ENCODE measurements at regions not wholly inside any gene's neighbourhood (a gene's known extent, or its start where the extent isn't known, plus 50 kb on each side); places are given as distances from the start of the nearest gene placed in this dataset.
"Not testable (repeated sequence)": the region's sequence is repeated elsewhere in the genome, so short reads cannot be mapped to it uniquely, and the experiment has no call there.

GRCh38 chr2:223328578-223328977 lies 273.6 kb downstream of the SCG2 start:
- Histone ChIP-seq H3K4me1 (ENCODE audit: control insufficient read depth in 1 of 2, low read depth in 2 of 2) (peaks cover 0 to 13% of the 10 kb centered on the region in 2 donors), H3K27ac (no peak overlapping the region), H3K9me3 (no peaks in the 10 kb centered on the region), H3K36me3 (no peaks in the 10 kb centered on the region), H3K4me3 (no peak overlapping the region), H3K27me3 (replicated peaks; ENCODE audit: insufficient read depth) (no peaks in the 10 kb centered on the region)
- DNase-seq (ENCODE audit: low spot score) (no peak), ATAC-seq (ENCODE audit: insufficient number of reproducible peaks, low FRiP score, low read depth) (no peak)
- TF ChIP-seq, protein P1, sequence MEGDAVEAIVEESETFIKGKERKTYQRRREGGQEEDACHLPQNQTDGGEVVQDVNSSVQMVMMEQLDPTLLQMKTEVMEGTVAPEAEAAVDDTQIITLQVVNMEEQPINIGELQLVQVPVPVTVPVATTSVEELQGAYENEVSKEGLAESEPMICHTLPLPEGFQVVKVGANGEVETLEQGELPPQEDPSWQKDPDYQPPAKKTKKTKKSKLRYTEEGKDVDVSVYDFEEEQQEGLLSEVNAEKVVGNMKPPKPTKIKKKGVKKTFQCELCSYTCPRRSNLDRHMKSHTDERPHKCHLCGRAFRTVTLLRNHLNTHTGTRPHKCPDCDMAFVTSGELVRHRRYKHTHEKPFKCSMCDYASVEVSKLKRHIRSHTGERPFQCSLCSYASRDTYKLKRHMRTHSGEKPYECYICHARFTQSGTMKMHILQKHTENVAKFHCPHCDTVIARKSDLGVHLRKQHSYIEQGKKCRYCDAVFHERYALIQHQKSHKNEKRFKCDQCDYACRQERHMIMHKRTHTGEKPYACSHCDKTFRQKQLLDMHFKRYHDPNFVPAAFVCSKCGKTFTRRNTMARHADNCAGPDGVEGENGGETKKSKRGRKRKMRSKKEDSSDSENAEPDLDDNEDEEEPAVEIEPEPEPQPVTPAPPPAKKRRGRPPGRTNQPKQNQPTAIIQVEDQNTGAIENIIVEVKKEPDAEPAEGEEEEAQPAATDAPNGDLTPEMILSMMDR (IDR thresholded peaks at IDR 0.05): no peak

- DNase-seq (ENCODE audit: low spot score); H3K27ac ChIP-seq; ATAC-seq (ENCODE audit: insufficient number of reproducible peaks, low FRiP score, low read depth): not testable (repeated sequence)
These were observed 271.4 kb downstream of the SCG2 start for GRCh38 chr2:223330747-223331146.

GRCh38 chr2:223338016-223338415 lies 264.1 kb downstream of the SCG2 start:
- Histone ChIP-seq H3K27ac (no peak overlapping the region), H3K36me3 (no peaks in the 10 kb centered on the region), H3K9me3 (no peaks in the 10 kb centered on the region), H3K27me3 (replicated peaks; ENCODE audit: insufficient read depth) (no peaks in the 10 kb centered on the region), H3K4me3 (no peak overlapping the region), H3K4me1 (ENCODE audit: control insufficient read depth in 1 of 2, low read depth in 2 of 2) (no peaks in the 10 kb centered on the region)
- TF ChIP-seq, protein P1 (IDR thresholded peaks at IDR 0.05): no peak
- DNase-seq (ENCODE audit: low spot score) (no peak), ATAC-seq (ENCODE audit: insufficient number of reproducible peaks, low FRiP score, low read depth) (no peak)

More at GRCh38 chr2:223330747-223331146, 271.4 kb downstream of the SCG2 start:
- H3K4me3 ChIP-seq; H3K9me3 ChIP-seq; H3K4me1 ChIP-seq (ENCODE audit: control insufficient read depth in 1 of 2, low read depth in 2 of 2); H3K36me3 ChIP-seq; H3K27me3 ChIP-seq (replicated peaks; ENCODE audit: insufficient read depth): not testable (repeated sequence)

DNA sequence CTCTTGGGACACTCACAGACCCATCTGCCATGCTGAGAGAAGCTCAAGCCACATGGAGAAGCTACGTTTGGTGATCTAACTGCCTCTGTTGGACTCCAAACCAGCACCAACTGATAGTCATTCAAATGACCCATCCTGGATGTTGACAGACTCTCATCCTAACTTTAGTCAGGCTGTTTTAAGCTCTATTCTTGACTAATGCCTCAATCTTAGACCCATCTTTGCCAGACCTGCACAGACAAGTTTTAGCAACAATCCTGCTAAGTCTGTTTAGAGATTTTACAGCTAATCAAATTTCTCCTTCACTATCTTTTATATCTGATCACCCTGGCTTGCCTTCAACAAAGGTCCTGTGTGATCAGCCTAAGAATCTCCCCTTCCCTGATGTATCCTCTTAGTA lies 245.1 kb downstream of the SCG2 start:
- Histone ChIP-seq H3K4me1 (ENCODE audit: control insufficient read depth in 1 of 2, low read depth in 2 of 2) (no peaks in the 10 kb centered on the region), H3K36me3 (no peaks in the 10 kb centered on the region), H3K27me3 (replicated peaks; ENCODE audit: insufficient read depth) (no peaks in the 10 kb centered on the region), H3K27ac (no peak overlapping the region), H3K9me3 (peaks cover 6% of the 10 kb centered on the region), H3K4me3 (no peak overlapping the region)
- TF ChIP-seq, protein P1 (IDR thresholded peaks at IDR 0.05): no peak
- ATAC-seq (ENCODE audit: insufficient number of reproducible peaks, low FRiP score, low read depth) (no peak), DNase-seq (ENCODE audit: low spot score) (no peak)

GRCh38 chr2:223363085-223363484 lies 239.1 kb downstream of the SCG2 start:
- no peaks in the 10 kb centered on the region for H3K27me3 ChIP-seq (replicated peaks; ENCODE audit: insufficient read depth)
- H3K27ac ChIP-seq: no peak overlapping the region
- H3K4me1 ChIP-seq (ENCODE audit: control insufficient read depth in 1 of 2, low read depth in 2 of 2): no peaks in the 10 kb centered on the region
- DNase-seq (ENCODE audit: low spot score): no peak
- no peak for ATAC-seq (ENCODE audit: insufficient number of reproducible peaks, low FRiP score, low read depth)
- TF ChIP-seq, protein P1 (IDR thresholded peaks at IDR 0.05): no peak
- H3K9me3 ChIP-seq: no peaks in the 10 kb centered on the region
- H3K4me3 ChIP-seq: no peak overlapping the region
- no peaks in the 10 kb centered on the region for H3K36me3 ChIP-seq

DNA sequence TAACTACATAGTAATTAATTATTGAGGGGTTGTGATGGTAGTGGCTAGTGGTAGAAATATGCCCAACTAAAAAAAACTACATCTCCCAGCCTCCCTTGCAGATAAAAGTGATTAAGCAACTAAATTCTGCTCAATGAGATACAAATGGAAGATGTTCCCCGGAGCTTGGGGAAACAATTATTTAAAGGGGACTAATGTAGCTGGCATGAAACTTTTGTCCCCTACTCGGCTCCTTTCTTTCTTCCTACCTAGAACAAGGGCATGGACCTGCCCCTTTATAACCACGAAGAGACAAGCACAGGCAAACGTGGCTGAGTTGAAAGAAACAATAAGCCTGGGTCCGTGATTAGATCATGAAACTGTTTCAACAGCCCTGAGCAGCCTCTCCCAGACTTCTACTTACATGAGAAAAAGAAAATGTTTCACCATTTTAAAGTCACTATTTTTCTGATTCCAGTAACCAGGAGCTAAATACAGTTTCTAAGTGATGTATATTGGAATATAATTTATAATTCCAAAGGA lies 236.9 kb downstream of the SCG2 start:
- DNase-seq (ENCODE audit: low spot score): no peak
- H3K27ac ChIP-seq: no peak overlapping the region
- no peak for ATAC-seq (ENCODE audit: insufficient number of reproducible peaks, low FRiP score, low read depth)
- TF ChIP-seq, protein P1 (IDR thresholded peaks at IDR 0.05): no peak
- H3K4me3 ChIP-seq: no peak overlapping the region
- H3K9me3 ChIP-seq: no peaks in the 10 kb centered on the region
- no peaks in the 10 kb centered on the region for H3K36me3 ChIP-seq
- no peaks in the 10 kb centered on the region for H3K27me3 ChIP-seq (replicated peaks; ENCODE audit: insufficient read depth)
- no peaks in the 10 kb centered on the region for H3K4me1 ChIP-seq (ENCODE audit: control insufficient read depth in 1 of 2, low read depth in 2 of 2)

Measured in thoracic aorta (tissue), 2 donors.